CD4-positive, alpha-beta T cell (primary cell): ENCODE measurements at regions not wholly inside any gene's neighbourhood (a gene's known extent, or its start where the extent isn't known, plus 50 kb on each side); places are given as distances from the start of the nearest gene placed in this dataset.

Source experiments
- ATAC-seq: fragments of 200-7000 bp; cut with Tn5 transposase; one replicate; pipeline ENCODE4 v1.10.0; 2022; ENCODE audit warnings: mild to moderate bottlenecking; ENCODE audit not compliant: poor library complexity
- CTCF ChIA-PET: fragments of 350-600 bp; sonication (Branson Sonifier 250); formaldehyde crosslinking; loops from one replicate; lab custom pipeline; 2021; ENCODE audit warnings: antibody characterized with exemption, inconsistent platforms; lab: Charles Lee
- POLR2A ChIA-PET: fragments of 350-600 bp; sonication (Branson Sonifier 250); formaldehyde crosslinking; loops from one replicate; lab custom pipeline; 2021; ENCODE audit warnings: antibody characterized with exemption, inconsistent platforms; lab: Charles Lee
- DNase-seq, 14 experiments: peaks; one replicate each; pipeline ENCODE4 v3.0.0-alpha.2; 2013 to 2020; ENCODE audit warnings: mixed read lengths in 2 of 14
- H3K27ac ChIP-seq, 2 donors: one replicate each; pipeline versions ENCODE4 v1.5.1 to v1.7.0; 2013; ENCODE audit warnings: low read length in 2 of 2, low read depth in 1 of 2, mild to moderate bottlenecking in 1 of 2
- H3K27me3 ChIP-seq, 2 experiments: 1 replicate in 1 of 2; 2 replicates in 1 of 2; pipeline versions ENCODE4 v1.6.1 to v1.7.0; 2013; ENCODE audit warnings: low read length in 2 of 2, control low read depth in 1 of 2, mild to moderate bottlenecking in 1 of 2, moderate library complexity in 1 of 2; ENCODE audit not compliant: insufficient read depth in 2 of 2, control insufficient read depth in 1 of 2
- H3K36me3 ChIP-seq: one replicate; pipeline ENCODE4 v1.6.1; 2013; ENCODE audit warnings: low read length, control low read depth; ENCODE audit not compliant: insufficient read depth
- H3K4me1 ChIP-seq: one replicate; pipeline ENCODE4 v1.6.1; 2013; ENCODE audit warnings: low read length, control low read depth; ENCODE audit not compliant: insufficient read depth
- H3K4me3 ChIP-seq: one replicate; pipeline ENCODE4 v1.5.1; 2013; ENCODE audit warnings: mild to moderate bottlenecking, low read length, moderate library complexity
- H3K9me3 ChIP-seq, 2 experiments: 1 replicate in 1 of 2; 2 replicates in 1 of 2; pipeline versions ENCODE4 v1.6.1 to v1.7.0; 2013; ENCODE audit warnings: low read length in 2 of 2, mild to moderate bottlenecking in 2 of 2, control low read depth in 1 of 2, moderate library complexity in 1 of 2; ENCODE audit not compliant: control insufficient read depth in 1 of 2, insufficient read depth in 1 of 2
- H3K27ac Mint-ChIP-seq: one replicate; pipeline ENCODE4 v1.8.0; 2020; ENCODE audit warnings: mixed read lengths
- H3K27me3 Mint-ChIP-seq: one replicate; pipeline ENCODE4 v1.8.0; 2021; ENCODE audit warnings: mixed read lengths
- H3K36me3 Mint-ChIP-seq: one replicate; pipeline ENCODE4 v1.8.0; 2021; ENCODE audit warnings: low read depth, mixed read lengths
- H3K4me1 Mint-ChIP-seq: one replicate; pipeline ENCODE4 v1.8.0; 2021; ENCODE audit warnings: low read depth, mixed read lengths
- H3K4me3 Mint-ChIP-seq: one replicate; pipeline ENCODE4 v1.8.0; 2020; ENCODE audit warnings: mild to moderate bottlenecking, mixed read lengths
- H3K9me3 Mint-ChIP-seq: one replicate; pipeline ENCODE4 v1.8.0; 2020; ENCODE audit warnings: mixed read lengths
- CTCF ChIP-seq: fragments of 200-600 bp; IDR thresholded peaks from one replicate; pipeline ENCODE4 v1.8.0; 2022; ENCODE audit warnings: antibody characterized with exemption, mild to moderate bottlenecking
- intact Hi-C, 2 experiments: fragments of 100-400 bp; cut with DNase I in 1 of 2; cut with micrococcal nuclease in 1 of 2; formaldehyde crosslinking; loops; one replicate each; pipeline versions ENCODE4 v1.15.1 to v1.9.0; 2023 to 2025; cut with DNase I, micrococcal nuclease

- H3K27ac ChIP-seq: no peak overlapping the region
Observed at GRCh38 chr2:238594796-238595749, 168.3 kb downstream of the ASB1 start.

GRCh38 chr2:238595750-238596570 is 169.2 kb downstream of the ASB1 start:
- H3K27ac Mint-ChIP-seq: no peak overlapping the region

More at GRCh38 chr2:238594796-238595749, 168.3 kb downstream of the ASB1 start:
- Histone ChIP-seq H3K4me1 (no peaks in the 10 kb centered on the region), H3K27me3 (peaks cover 4 to 7% of the 10 kb centered on the region in 2 experiments), H3K4me3 (no peak overlapping the region), H3K36me3 (no peaks in the 10 kb centered on the region), H3K9me3 (peaks cover 0 to 4% of the 10 kb centered on the region in 2 experiments)
- no peak for DNase-seq
- peaks cover 14% of the 10 kb centered on the region for H3K27me3 Mint-ChIP-seq
- H3K36me3 Mint-ChIP-seq: no peaks in the 10 kb centered on the region
- no peak overlapping the region for H3K4me3 Mint-ChIP-seq
- no peak for ATAC-seq
- ChIA-PET POLR2A (no interaction called here), CTCF (no interaction called here)
- no peak overlapping the region for H3K27ac Mint-ChIP-seq
- no peak for TF ChIP-seq CTCF
- H3K4me1 Mint-ChIP-seq: peaks cover 7% of the 10 kb centered on the region
- intact Hi-C loops: no loop called here
- H3K9me3 Mint-ChIP-seq: no peaks in the 10 kb centered on the region

More at GRCh38 chr2:238595750-238596570, 169.2 kb downstream of the ASB1 start:
- Histone ChIP-seq H3K27ac (no peak overlapping the region), H3K36me3 (no peaks in the 10 kb centered on the region), H3K27me3 (peaks cover 4 to 7% of the 10 kb centered on the region in 2 experiments), H3K9me3 (peaks cover 0 to 12% of the 10 kb centered on the region in 2 experiments), H3K4me1 (no peaks in the 10 kb centered on the region), H3K4me3 (no peak overlapping the region)
- no peak for TF ChIP-seq CTCF
- Mint-ChIP-seq H3K36me3 (no peaks in the 10 kb centered on the region), H3K27me3 (peaks cover 14% of the 10 kb centered on the region), H3K9me3 (no peaks in the 10 kb centered on the region), H3K4me1 (peaks cover 7% of the 10 kb centered on the region), H3K4me3 (no peak overlapping the region)
- ATAC-seq (no peak), DNase-seq (no peak)
- CTCF ChIA-PET: no interaction called here
- POLR2A ChIA-PET: no interaction called here
- intact Hi-C loops: no loop called here
